ENCODE measurements at regions not wholly inside any gene's neighbourhood (a gene's known extent, or its start where the extent isn't known, plus 50 kb on each side); places are given as distances from the start of the nearest gene placed in this dataset.
"Not testable (repeated sequence)": the region's sequence is repeated elsewhere in the genome, so short reads cannot be mapped to it uniquely, and the experiment has no call there.

- DNase-seq = no peak
These were observed 50.2 kb upstream of the CPNE4 start for GRCh38 chr3:132084982-132085381.

GRCh38 chr3:132087356-132087755 is 52.5 kb upstream of the CPNE4 start:
- DNase-seq = no peak

- no peak for DNase-seq
These were observed 53.5 kb upstream of the CPNE4 start for GRCh38 chr3:132088291-132088690.

GRCh38 chr3:132090921-132091320 is 56.1 kb upstream of the CPNE4 start:
- DNase-seq = no peak

GRCh38 chr3:132116601-132117000 is 81.8 kb upstream of the CPNE4 start:
- DNase-seq = no peak

- no peak for DNase-seq
These were observed 82.8 kb upstream of the CPNE4 start for GRCh38 chr3:132117642-132118041.

- DNase-seq = no peak
These were observed 84.7 kb upstream of the CPNE4 start for GRCh38 chr3:132119531-132119930.

- DNase-seq = no peak
These were observed 89.3 kb upstream of the CPNE4 start for GRCh38 chr3:132124096-132124495.

GRCh38 chr3:132124651-132125284 is 90.0 kb upstream of the CPNE4 start:
- DNase-seq = no peak

- DNase-seq = no peak
These were observed 99.8 kb upstream of the CPNE4 start for GRCh38 chr3:132134611-132135010.

GRCh38 chr3:132135628-132136333 is 101.0 kb upstream of the CPNE4 start:
- peak; percentile 35 for DNase-seq

GRCh38 chr3:132136334-132136716 is 101.5 kb upstream of the CPNE4 start:
- no peak for DNase-seq

GRCh38 chr3:132136902-132137301 is 102.1 kb upstream of the CPNE4 start:
- DNase-seq = not testable (repeated sequence)

GRCh38 chr3:132145833-132146232 is 111.0 kb upstream of the CPNE4 start:
- no peak for DNase-seq

- no peak for DNase-seq
These were observed 119.8 kb upstream of the CPNE4 start for GRCh38 chr3:132154619-132155018.

GRCh38 chr3:132159145-132159544 is 124.3 kb upstream of the CPNE4 start:
- no peak for DNase-seq

- no peak for DNase-seq
These were observed 125.4 kb upstream of the CPNE4 start for GRCh38 chr3:132160198-132160597.

GRCh38 chr3:132161608-132162007 is 126.8 kb upstream of the CPNE4 start:
- DNase-seq = no peak

- no peak for DNase-seq
These were observed 129.8 kb upstream of the CPNE4 start for GRCh38 chr3:132164469-132165092.

- DNase-seq = no peak
These were observed 133.1 kb upstream of the CPNE4 start for GRCh38 chr3:132167870-132168269.

- DNase-seq = no peak
These were observed 139.7 kb upstream of the CPNE4 start for GRCh38 chr3:132174500-132174899.

- no peak for DNase-seq
These were observed 136.8 kb upstream of the ACP3 start for GRCh38 chr3:132180337-132180791.

GRCh38 chr3:132183811-132184210 is 133.4 kb upstream of the ACP3 start:
- no peak for DNase-seq

GRCh38 chr3:132187746-132188145 is 129.5 kb upstream of the ACP3 start:
- no peak for DNase-seq
